Epidermal melanocyte (primary cell): ENCODE measurements at regions not wholly inside any gene's neighbourhood (a gene's known extent, or its start where the extent isn't known, plus 50 kb on each side); places are given as distances from the start of the nearest gene placed in this dataset.
"Not testable (repeated sequence)": the region's sequence is repeated elsewhere in the genome, so short reads cannot be mapped to it uniquely, and the experiment has no call there.

Source experiments
- DNase-seq: peaks from one replicate; pipeline ENCODE4 v3.0.0; 2011; ENCODE audit warnings: low spot score; ENCODE audit not compliant: insufficient read length

DNA sequence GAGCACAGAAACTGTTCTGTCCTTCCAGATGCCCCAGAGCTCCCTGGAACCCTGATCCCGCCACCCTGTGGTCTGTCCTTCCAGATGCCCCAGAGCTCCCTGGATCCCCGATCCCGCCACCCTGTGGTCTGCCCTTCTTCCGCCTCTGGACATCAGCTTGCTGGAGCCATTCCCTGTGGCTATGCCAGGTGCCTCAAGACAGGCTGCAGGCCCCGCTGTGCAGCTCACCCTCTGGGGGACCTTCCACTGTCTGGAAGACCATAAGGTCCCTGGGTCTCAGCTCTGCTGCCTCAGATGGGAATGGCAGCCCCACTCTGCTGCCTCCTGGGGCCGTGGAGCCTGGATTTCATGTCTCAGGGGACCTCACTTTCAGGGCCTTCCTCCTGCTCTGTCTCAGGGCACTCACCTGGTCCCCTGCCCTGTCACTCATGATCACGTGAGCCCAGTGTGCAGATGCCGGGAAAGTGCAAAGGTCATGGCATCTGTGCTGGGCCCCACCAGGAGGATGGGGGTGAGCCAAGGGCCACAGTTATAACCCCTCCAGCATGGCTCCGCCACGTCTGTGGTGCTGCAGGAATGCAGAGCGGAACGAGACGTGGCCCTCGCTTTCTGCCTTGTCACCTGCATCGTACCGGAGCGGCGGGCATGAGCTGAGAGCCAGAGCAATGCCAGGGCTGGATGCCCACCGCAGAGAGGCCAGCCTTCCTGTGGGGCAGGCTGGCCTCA lies 1520.7 kb downstream of the BRD1 start:
- DNase-seq, result no peak

DNA sequence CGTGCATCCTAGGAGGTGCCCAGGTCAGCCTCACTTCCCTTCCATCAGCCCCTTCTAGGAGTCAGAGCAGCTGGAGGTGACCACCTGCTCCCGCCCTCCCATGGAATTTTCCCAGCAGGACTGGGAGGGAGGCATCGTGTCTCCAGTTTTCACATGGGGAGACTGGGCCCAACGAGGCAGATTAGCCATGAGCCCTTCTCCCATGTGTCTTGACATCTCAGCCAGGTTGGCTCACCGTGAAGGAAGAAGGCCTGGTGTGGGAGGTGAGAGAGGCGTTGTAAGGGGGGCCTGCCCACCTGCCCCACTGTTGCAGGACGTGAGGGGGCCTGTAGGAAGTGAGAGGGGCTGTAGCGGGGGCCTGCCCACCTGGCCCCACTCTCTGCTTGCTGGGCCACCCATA lies 1521.4 kb downstream of the BRD1 start:
- no peak for DNase-seq

DNA sequence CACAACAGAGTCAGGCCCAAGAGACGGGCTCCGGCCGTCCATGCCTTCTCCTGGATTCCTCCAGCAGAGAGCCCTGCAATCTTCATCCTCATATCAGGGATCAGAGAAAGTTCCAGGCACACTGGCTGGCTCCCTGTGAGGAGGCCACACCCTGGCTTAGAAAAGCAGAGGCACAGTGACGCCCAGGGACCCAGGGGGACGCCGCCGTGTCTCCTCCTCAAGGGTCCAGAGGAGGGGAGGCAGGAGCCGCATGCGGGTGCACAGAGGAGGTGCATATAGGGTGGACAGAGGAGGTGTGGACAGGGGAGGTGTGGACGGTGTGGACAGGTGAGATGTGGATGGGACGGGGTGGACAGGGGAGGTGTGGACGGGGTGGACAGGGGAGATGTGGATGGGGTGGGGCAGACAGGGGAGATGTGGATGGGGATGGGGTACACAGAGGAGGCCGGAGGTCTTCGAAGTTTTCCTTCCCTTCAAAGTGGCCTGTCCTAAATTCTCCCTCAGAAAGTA lies 1521.9 kb downstream of the BRD1 start:
- DNase-seq, result no peak

DNA sequence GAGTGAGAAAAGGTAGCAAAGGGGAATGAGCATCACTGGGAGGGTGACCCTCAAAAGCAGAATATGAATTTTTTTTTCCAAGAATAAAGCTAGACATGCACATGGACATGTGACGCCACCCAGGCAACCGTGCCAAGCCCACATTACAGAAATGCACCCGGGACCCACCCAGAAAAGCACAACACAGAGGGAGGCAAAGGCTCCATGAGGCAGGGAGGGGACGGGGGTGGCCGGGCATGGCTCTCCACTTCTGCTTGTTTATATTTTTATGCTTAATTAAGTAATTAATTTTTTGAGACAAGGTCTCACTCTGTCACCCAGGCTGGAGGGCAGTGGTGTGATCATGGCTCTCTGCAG lies 1524.3 kb downstream of the BRD1 start:
- DNase-seq, result no peak

DNA sequence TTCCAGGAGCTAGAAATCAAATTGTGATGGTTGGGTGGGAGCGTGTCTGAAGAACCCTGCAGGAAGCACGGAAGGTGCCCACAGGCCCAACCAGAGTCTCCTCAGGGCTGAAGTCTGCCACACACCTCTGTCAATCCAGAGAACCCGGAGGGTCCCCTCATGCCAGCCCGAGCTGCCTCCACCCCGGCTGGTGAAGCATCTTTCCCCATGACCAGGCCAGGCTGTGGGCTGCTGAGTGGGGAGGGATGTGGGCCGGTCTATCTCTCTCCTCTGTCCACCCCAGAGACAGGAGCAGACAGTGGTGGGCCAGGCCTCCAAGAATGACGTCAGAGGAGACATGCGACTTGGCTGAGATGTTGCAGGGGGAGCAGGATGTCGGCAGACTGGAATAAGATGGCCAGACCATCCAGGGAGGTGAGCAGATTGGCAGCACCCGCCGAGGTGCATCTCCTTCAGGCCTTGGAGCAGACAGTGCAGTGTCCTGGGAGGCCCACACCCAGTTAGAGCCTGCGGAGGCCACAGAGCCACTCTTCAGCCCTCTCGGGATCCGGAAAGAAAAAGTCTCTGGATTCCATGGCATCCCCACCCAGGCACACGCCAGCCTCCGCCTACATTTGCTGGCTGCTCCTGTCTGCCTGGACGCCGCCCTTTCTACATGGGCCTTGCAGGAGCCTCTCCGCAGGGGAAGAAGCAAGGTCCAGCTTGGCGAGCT lies 1524.9 kb downstream of the BRD1 start:
- DNase-seq, result no peak

DNA sequence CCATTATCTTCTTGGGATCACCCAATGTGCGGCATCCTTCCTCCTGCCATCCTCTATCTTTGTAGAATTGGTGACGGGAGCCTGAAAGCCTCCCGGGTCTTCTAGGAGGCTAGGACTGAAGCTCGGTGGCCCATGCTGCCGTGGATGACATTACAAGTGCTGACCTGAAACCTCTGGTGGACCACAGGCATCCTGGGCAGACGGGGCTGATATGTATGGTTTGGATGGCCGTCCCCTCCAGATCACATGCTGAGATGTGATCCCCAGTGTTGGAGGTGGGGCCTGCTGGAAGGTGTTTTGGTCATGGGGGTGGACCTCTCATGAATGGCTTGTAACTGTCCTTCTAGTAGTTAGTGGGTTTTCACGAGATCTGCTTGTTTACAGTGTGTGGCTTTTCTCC lies 1525.8 kb downstream of the BRD1 start:
- no peak for DNase-seq

DNA sequence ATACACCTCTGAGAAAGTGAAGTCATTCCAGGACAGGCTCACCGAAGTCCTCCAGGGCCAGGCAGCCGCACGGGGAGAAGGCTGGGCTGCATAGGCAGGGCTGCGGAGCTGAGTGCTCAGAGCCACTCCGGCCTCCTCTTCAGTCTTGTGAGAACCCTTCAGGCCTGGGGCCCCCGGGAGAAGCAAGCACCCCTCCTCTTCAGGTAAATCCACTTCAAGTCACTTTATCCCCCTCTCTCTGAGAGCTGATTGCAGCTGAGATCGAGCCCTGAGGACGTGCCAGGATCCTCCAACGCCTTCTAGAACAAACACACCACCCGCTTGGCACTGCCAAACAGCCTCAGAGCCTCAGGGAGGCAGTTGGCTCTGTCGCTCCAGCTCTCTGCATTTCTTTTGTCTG lies 1526.3 kb downstream of the BRD1 start:
- DNase-seq, result no peak

DNA sequence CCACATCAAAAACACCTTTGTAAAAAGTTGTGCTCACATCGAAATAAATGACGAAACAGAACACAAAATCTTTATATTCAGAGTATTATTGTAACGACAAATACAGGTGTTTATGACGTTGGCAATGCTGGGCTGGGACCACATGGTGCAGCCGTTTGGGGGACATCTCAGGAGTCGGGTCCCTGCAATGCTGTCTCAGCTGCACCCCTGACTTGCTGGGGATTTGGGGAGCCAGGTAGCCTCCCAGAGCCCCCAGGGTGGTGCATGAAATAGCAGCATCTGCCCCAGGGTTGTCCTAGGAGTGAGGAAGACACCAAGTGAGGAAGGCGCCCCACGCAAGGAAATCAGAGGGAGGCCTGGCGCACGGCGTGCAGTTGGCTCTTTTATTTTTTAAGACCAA lies 1526.8 kb downstream of the BRD1 start:
- no peak for DNase-seq

DNA sequence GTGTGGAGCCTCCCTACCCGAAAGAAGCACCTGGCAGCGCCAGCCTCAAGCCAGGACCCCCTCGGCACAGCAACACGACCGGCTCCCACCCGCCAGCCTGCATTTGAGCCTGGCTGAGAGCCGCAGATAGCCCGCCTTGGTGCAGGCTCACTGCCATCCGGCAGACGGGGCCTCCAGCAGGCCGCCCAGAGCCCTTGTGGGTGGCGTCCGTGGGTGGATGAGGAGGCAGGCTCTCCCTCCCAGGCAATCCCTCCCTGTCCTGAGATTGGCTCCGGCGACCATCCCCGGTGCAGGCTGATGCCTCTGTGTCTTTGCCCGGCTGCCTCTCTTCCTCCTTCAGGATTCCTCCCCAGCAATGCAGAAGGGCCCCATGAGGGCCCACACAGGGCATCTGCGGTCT lies 1527.9 kb downstream of the BRD1 start:
- DNase-seq, result no peak

DNA sequence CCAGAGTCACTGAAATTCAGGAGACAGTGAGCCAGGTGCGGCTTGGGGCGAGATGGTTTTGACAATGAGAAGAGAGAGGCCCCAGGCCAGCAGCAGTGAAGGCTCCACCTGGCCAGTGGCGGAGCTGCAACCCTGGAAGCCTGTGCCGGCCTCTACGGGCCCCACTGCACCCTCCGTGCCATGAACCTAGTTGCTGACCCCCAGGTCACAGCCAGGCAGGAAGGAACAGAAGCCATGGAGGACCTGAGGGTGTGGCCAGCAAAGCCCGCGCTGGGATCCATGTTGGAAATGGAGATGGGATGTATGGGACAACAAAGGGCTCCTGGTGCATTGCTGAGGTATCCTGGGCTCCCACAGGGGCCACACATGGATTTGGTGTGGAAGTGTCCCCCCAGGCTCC lies 1528.5 kb downstream of the BRD1 start:
- no peak for DNase-seq

DNA sequence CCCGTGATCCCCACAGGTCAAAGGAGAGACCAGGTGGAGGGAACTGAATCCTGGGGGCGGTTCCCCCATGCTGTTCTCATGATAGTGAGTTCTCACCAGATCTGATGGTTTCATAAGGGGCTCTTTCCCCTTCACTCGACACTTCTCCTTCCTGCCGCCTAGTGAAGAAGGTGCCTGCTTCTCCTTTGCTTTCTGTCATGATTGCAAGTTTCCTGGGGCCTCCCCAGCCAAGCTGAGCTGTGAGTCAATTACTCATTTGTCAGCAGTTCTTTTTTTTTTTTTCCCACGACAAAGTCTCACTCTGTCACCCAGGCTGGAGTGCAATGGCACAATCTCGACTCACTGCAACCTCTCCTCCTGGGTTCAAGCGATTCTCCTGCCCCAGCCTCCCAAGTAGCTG lies 1530.4 kb downstream of the BRD1 start:
- no peak for DNase-seq

DNA sequence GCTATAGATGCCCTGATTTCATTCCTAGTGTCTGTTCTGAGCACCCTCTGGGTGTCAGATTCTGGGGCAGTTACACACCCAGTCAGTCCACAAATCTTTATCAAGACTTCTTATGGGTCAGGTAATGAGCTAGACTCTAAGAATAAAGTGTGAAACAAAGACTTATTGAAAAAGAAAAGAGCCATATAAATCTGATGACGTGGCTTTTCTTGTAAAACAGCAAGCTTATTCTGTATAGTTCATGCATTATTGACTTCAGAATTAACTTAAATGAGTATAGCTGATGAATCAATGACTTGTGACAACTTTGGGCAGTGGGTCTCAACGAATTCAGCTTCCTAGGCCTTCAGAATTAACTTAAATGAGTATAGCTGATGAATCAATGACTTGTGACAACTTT lies 1527.5 kb downstream of the TBC1D22A start:
- DNase-seq, result not testable (repeated sequence)

DNA sequence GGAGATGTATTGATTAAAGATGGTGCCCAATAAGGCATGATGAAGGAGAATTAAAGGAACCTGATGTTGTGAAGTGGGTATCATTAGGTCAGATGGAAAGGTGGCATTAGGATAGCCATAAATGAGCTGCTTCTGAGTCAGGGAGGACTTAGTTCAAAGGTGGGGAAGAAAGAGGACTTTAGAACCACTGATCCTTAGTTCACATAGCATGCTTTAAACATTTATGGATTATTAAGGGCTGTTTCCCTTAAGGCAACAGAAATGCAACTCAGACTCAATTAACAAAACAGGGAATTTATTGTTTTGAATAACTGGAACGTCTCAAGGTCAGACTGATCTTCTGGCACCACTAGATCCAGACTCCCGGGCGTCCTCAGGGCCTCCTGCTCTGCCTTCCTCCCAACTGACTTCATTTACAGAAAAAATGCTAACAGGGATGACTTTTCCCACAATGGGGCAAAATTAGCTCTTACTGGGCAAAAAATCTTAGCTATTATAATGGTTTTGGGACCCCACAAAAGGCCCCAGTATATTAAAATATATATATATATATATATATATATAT lies 1526.0 kb downstream of the TBC1D22A start:
- no peak for DNase-seq

DNA sequence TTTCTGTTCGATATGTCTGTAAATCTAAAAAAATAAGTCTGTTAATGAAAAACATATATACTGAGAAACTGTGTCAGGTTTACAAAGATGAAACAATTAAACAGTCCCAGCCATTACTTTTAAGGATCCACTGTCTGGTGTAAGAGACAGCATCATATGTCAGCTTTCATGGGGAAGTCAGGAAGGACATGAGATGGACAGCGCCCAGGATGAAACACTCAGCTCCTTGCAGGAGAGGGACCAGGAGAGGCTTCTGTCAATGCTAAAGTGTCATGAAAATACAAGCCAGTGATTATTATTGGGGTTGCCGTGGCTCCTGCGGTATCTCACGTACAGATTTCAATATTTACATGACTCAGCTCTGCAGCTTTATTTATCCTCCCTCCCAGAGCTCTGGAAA lies 1524.6 kb downstream of the TBC1D22A start:
- DNase-seq, result no peak

DNA sequence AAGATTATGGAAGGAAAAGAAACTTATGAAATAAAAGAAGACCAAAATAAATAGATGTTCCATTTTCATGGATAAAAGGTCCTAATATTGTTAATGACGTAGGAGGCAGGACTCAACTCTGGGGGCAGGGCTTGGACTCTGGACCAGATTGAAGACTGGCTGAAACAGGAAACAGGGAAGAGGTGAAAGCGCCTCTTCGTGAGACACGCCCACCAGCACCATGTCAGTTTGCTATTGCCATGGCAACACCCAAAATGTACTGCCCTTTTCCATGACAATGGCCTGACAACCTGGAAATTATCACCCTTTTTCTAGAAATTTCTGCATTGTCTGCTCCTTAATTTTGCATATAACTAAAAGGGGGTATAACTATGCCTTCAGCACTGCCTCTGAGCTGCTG lies 1522.2 kb downstream of the TBC1D22A start:
- no peak for DNase-seq

DNA sequence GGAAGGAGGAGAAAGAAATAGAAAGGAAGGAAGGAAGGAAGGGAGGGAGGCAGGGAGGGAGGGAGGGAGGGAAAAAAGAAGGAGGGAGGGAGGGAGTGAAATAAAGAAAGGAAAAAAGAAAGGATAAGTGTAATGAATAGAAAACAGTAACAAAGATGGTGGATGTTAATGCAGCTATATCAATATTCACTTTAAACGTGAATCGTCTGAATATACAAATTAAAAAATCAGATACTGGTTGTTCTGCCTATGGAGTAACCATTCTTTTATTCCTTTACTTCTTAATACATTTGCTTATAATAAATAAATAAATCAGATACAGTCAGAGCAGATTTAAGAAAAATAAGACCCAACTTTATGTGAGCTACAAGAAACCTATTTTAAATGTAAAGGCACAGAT lies 1520.4 kb downstream of the TBC1D22A start:
- DNase-seq, result no peak

DNA sequence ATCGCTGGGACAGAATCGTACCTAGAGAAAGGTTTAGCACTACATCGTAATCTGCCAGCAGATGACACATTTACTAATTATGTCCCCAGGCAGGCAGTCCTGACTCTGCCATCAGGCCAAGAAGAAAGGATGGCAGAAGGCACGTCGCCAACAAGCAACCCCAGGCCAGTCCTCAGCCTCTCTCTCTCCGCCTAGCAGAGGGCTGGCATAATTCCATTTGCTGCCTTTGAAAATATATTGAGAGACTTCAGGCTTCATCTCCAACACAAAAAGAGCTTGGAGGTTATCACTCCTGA lies 1517.0 kb downstream of the TBC1D22A start:
- DNase-seq, result no peak

DNA sequence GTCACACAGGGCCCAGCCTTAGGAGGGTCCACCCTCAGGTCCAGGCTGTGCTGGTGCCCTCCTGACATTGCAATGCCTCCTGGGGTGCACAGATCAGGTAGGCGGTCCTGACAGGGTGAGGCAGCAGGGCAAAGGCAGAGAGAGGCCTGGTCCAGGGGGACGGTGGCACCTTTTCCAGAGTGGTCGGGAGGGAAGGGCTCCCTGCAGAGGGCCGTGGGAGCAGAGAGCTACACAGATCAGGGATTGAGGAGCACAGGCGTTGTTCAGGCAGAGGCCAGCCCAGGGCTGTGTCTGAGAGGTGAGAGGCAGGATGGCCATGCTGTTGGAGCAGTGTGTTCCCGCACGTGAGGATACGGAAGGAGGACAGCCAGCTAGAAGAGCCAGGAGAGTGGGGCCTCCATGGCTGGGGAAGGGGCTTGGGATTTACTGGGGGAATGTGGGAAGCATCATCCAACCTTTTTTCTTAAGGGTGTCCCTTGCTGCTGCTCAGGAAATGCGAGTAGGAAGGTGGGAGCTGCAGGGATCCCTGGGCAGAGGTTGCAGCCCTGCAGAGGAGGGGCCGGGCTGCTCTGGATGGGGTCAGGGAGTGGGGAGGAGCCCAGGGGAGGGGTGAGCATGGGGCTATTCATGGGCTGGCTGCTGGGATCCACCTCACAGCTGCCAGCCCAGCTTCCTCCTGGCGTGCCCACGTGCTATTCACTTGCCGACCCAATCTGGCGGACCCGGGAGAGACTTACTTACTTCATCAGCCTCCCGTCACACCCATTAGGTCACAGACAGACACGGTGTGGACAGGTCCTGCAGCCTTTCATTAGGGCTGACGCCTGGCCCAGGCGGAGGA lies 1516.4 kb downstream of the TBC1D22A start:
- no peak for DNase-seq

DNA sequence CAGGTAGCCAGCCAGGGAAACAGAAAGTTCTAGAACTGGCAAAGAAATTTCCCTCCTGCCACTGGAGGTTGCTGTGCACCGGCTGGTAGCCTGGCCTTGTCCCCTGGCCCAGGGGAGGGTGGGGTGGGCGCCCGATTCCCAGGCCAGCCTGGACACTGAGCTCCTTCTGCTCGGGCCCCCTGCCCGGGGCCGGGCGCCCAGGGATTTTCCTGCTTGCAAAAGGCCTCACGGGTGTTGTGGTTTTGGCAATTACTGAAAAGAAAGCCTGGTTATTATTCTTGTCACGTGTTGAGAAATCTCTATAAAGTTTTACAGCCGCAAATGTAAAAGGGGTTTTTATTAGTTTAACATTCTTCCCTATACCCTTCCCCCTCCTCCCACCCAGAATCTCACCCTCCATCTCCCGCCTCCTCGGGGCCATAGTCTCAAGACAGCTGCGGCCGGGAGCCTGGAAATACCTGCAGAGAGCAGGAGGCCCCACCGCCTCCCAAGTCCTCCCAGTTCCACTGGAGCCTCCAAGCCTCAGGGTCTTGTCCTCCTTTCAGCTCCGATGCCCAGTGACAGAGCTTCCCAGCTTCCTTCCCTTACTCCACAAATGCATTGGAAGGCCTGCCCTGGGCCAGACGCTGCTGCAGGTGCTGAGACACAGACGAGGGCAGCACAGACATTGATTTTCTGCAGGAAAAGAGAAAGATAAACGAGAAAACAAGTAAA lies 1515.6 kb downstream of the TBC1D22A start:
- DNase-seq, result no peak

DNA sequence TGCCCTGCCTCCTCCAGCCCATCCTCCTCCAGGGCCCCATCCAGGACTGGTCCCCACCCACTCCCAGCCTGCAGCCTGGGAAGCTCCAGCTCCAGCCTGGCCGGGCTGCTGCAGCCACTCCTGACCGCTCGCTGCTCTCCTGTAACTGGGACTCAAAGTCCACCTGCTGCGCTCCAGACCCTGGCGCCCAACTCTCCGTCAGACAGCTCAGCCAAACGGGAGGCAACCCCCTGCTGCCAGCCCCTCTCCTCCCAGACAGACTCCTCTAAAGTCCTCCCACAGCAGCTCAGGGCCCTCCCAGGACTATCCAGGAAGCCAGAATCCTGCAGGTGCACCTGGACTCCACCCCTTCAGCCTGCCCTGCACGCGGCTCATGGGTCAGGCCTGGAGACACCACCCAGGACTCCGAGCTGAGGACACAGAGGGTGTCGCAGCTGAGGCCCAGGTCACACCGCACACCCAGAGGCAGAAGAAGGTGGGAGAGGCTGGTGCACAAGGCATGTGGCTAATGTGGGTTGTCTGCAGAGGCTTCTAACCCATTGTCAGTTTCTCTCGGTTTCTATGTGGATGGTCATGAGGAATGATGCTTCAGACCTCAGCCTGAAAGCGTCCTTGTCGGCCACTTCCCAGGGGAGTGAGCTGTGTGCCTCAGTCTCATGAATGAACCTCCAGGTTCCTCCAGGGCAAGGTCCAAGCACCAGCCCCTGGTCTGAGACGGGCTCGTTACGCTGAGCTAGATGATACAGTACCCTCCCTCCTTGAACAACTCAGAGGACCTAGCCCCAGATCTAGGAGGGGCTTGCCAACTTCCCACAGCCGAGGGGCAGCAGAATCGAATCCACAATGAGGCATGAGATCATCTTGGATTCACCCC lies 1514.8 kb downstream of the TBC1D22A start:
- DNase-seq, result no peak
